Ureter (tissue), 1 donor: ENCODE measurements at regions not wholly inside any gene's neighbourhood (a gene's known extent, or its start where the extent isn't known, plus 50 kb on each side); places are given as distances from the start of the nearest gene placed in this dataset.

Experiments used
- DNase-seq: peaks from one replicate; pipeline ENCODE4 v3.0.0-alpha.2; 2020; ENCODE audit warnings: low spot score
- donor health status: DM: yes; HTN: yes; CAD: no.

DNA sequence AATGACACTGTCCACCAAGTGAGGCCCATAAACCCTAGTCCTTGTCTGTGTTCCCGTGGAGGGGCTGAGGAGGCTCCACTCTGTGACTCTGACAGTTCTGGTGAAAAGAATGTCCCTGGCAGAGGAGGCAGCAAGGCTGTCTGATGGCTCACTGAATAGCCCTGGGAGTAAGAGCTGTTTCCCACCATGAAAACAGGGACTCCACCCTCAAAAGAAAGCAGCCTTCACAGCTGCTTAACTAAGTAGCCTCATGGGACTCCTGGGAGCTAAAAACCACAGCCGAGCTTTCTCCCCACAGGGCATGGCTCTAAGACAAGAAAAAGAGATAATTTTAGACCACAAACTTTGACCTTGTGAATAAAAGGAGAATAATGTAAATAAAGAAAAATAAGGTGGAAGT lies 135.1 kb upstream of the FRY start:
- DNase-seq: no peak

DNA sequence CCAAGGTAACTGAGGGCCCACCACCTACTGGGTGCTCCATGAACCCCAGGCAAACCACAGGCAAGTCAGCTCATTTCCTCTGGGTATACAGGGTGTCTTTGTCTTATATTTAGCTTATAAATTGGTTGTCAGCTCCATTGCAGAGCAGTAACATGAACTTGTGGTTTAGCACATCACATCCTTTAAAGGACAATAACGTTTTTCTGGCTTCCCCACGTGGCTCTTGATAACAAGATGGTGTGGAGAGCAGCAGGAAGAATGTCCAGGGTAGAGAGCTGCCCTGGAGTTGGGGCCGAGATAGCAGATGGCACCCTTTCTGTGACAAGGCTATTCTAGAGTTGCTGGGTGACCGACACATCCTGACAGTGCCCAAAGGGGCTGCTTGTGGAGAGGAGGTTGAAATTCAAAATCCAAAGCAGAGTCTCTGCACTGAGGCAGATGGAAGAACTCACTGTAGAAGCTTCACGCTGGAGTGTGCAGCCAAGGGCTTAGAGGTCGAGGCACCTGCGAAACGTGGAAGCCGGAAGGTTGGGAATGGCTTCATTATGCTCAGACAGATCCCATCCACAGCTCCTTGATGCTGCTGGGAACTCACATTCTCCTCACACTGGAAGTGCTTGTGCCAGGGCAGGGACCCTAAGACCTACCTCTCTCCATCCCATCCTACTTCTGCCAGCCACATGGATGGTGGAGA lies 133.0 kb upstream of the FRY start:
- no peak for DNase-seq

DNA sequence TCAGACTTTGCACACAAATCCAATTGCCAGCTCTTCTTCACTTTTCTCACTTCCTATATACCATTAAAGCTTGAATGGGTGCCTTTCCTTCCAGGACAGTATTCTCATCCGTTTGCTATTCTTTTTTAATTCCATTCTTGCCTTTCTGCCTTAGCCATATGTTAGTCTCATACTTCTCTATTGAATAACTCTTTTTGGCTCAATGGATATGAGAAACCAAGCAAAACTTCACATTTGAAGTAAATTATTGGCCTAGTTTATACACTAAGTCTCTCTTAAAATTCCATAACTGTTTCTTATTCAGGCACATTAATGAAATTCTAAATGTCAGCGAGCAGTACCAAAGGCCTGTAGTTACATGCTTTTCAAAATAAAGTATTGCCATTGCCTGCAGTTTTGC lies 129.6 kb upstream of the FRY start:
- DNase-seq: no peak

DNA sequence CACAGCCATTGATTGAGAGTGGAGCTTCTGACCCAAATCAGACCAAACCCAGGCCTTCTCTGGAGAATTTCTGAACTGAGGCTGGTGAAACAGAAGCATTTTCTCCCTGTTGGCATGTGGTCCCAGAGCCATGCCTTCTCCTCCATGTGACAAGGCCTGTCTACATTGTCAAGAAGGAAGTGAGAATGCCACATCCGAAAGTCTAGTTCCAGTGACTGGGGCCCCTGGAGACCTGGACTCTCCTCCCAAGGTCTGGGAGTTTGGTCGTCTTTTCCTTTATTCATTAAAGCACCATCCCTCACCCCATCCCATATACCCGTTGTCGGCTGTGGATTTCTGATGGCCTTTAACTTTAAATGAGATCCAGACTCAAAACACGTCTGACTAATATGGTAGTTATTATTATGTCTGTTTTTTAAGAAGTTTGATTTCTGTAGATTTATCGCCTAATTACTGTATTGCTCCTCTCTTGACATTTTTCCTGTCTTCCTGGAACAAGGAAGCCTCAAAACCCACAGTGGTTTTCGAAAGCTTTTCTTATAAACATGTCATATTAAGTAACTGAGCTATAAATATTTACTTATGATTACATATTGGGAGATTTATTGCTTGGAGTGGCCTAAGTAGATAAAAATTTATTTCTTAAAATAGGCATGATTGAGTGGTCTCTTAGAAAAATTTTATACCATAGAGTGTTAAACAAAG lies 128.3 kb upstream of the FRY start:
- no peak for DNase-seq

GRCh38 chr13:31904941-31905824 lies 126.4 kb upstream of the FRY start:
- no peak for DNase-seq

DNA sequence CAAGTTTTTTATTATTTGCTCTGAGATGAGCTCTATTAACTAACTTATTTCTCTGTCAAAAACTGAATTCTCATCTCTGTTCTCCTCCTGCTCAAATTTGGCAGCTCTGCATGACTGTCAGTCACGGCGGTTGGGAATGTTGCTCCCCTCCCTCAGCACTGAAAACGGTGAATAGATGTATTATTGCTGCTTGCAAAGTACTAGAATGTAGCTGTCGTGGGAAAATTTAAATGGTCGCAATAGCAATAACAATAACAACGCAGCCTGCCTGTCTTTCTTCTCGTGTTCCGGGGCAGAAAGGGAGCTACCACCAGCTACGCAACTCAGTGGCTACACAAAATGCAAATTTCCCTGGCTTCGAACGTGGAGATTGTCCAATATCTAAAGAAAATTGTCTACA lies 125.6 kb upstream of the FRY start:
- no peak for DNase-seq

- no peak for DNase-seq
These were observed 122.7 kb upstream of the FRY start for GRCh38 chr13:31908696-31909411.

DNA sequence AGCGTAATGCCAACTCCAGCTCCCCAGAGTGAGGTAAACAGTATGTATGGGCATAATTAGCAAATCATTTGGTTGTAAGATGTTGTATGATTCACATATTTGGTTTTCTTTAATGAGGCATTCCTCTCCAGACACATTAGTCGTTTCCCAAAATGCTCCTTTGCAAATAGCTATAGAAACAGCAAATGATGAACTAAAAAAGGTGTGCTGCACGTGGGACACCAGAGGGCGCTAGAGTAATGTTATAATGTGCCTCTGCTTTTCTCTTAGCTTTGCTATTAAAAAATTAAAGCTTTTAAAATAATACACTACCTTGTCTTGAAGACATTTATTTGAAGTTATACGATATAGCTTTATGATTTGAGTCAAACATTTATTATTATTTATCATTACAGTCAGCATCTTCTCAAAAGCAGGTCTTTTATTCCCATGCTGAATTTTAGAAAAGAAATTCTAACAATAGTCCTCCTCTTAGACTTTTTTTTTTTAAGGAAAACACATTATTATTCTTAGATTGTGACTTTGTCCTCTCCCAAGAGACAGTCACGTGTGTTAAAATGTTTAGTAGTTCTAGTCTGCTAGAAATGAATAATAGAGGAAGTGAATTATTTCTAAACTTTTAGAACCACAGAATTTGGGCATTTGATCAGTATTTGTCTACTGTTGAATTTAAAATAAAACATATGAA lies 121.6 kb upstream of the FRY start:
- peak; percentile 61 for DNase-seq

- no peak for DNase-seq
These were observed 120.9 kb upstream of the FRY start for GRCh38 chr13:31910633-31911032.

GRCh38 chr13:31912647-31913401 lies 118.8 kb upstream of the FRY start:
- no peak for DNase-seq

DNA sequence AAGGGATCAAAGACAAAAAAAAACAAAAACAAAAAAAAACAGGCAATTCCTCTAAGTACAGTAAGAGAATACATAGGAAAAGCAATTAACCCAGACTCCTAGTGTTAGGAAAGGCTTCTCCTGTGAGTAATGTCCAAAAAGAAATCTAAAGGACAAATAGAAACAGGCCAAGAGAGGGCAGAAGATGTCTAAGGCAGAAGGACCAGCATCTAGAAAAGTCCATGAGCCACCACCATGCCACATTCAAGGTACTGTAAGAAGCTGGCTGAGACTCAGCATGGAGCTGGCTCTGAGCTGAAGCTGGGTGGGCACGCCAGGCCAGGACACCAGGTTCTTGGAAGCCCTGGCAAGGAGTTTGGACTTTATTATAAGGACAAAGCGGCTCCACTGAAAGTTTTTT lies 118.1 kb upstream of the FRY start:
- DNase-seq: no peak

DNA sequence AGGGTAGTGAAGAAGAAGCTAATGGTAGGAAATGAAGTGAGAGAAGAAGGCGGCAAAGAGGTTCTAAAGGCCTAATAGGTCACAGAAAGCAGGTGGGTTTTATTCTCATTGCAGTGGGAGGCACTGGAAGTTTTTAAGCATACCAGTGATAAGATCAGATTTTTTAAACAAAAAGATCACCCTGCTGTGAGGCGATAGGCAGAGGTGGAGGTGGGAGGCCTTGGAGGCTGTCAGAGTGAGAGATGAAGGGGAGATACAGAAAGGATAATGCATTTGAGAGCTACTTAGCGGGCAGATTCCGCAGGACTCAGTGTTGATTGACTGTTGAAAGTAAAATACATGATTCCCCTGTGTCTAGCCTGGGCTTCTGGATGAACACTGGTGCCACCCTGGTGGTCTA lies 116.7 kb upstream of the FRY start:
- DNase-seq: no peak

GRCh38 chr13:31918707-31919106 lies 112.9 kb upstream of the FRY start:
- DNase-seq: no peak

DNA sequence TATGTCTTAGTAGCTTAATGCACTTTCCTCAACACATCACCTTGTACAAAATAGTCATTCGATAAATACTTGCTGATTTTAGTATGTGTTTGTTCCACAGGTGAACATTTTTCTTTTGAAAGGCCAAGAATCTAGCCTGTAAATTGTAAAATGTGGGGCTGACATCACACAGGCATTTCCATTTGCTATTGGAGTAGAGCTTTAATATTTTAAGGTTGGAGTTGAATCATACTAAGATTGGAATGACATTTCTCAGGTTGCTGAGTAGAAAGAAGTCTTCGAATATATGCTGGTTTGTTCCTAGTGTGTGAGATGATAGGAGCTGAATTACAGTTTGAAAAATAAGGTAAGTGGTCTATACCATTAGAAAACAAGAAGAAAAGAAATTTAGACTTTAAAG lies 112.3 kb upstream of the FRY start:
- no peak for DNase-seq

DNA sequence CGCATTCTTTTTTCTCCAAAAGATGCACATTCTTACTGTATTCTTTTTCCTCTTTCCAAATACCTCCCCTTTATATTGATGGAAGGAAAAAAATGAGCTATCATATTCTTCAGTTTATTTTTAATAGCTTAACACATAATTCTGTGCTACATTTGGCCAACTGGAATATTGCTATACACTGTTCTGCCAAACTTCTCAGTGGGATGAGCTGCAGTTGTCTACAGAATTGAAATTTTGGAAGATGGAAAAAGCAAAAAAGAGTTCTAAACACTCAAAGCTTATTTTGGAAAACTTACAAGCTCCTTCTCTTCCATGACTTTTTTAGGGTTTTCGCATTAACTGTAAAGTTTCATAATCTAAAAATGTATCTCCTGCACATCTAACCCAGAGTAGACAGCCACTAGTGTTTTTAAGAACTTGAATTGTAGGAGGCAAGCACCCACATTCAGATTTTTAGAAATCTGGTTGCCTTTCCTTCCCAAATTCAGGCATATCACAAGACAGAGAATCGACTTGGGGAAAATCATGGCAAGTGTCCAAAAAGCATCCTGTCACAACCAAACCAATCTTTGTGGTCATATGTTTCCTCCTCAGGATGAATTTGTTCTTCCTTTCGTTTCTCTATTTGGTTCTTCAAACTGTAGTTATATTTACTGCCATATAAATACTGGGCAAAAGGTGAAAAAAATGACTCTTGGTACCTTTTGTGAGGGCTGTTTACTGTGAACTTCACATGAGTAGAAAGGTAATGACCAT lies 111.4 kb upstream of the FRY start:
- no peak for DNase-seq

- no peak for DNase-seq
These were observed 110.9 kb upstream of the FRY start for GRCh38 chr13:31920727-31921100.

GRCh38 chr13:31922724-31923123 lies 108.8 kb upstream of the FRY start:
- no peak for DNase-seq

DNA sequence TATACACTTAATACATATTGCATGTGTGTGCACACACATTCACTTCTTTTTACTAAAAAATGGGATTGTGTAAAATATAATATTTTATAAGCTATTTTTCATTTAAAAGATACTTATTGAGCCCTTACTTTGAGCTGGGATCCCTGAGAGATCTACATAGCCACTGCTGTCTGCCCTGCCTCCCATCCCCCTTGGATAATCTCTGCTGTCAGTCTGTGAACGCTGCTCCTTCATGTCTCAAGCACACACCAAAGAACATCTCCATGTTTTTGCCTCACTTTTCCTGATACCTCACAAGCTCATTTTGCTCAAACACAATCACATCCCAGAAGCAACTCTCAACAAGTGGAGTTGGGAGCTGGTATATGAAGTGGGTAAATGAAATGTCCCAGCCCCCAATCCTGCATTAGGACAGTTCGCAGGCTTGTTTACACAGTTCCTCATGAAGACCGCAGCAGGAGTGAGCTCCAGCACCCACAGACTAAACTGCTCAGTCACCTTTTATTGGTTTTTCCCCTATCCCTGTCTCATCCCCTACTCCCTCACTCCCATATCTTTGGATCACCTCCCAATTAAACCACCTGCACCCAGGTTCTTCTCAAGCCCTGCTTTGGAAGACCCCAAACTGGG lies 108.3 kb upstream of the FRY start:
- no peak for DNase-seq

DNA sequence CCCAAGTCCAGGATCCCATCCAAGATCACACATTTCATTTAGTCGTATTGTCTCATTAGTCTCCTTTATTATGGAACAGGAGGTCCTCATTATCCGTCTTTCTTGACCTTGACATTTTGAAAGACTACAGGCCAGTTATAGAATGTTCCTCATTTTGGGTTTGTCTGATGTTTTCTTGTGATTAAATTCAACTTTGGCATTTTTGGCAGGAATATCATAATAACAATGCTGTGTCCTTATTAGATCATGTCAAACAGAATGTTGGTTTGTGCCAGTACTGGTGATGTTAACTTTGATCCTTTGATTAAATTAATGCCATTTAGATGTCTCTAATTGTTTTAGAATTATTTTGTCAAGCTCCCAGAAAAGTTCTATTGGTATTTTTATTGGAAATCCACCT lies 106.5 kb upstream of the FRY start:
- no peak for DNase-seq

GRCh38 chr13:31927219-31927653 lies 104.3 kb upstream of the FRY start:
- DNase-seq: no peak
